Lower lobe of right lung (tissue), 2 donors: ENCODE measurements at regions not wholly inside any gene's neighbourhood (a gene's known extent, or its start where the extent isn't known, plus 50 kb on each side); places are given as distances from the start of the nearest gene placed in this dataset.
"Not testable (repeated sequence)": the region's sequence is repeated elsewhere in the genome, so short reads cannot be mapped to it uniquely, and the experiment has no call there.

ENCODE experiments used
- ATAC-seq, 2 donors: fragments of 200-7000 bp; cut with Tn5 transposase; one replicate each; pipeline ENCODE4 v1.9.1; 2020 to 2022; ENCODE audit warnings: mild to moderate bottlenecking in 2 of 2, moderate library complexity in 2 of 2
- DNase-seq: peaks from one replicate; pipeline ENCODE4 v3.0.0-alpha.2; 2020
- H3K27ac ChIP-seq: fragments of 200-600 bp; one replicate; pipeline ENCODE4 v1.8.0; 2022
- H3K27me3 ChIP-seq: fragments of 200-600 bp; one replicate; pipeline ENCODE4 v1.8.0; 2022; ENCODE audit warnings: low read depth
- H3K36me3 ChIP-seq: fragments of 200-600 bp; one replicate; pipeline ENCODE4 v1.8.0; 2022; ENCODE audit warnings: mild to moderate bottlenecking
- H3K4me1 ChIP-seq: fragments of 200-600 bp; one replicate; pipeline ENCODE4 v1.8.0; 2022
- H3K4me3 ChIP-seq: fragments of 200-600 bp; one replicate; pipeline ENCODE4 v1.8.0; 2022; ENCODE audit warnings: mild to moderate bottlenecking
- H3K9me3 ChIP-seq: fragments of 200-600 bp; one replicate; pipeline ENCODE4 v1.8.0; 2022
- intact Hi-C: fragments of 100-400 bp; cut with DNase I; formaldehyde crosslinking; loops from one replicate; pipeline ENCODE4 v1.11.0; 2022
- donor health status: DM: no; HTN: yes; CAD: no; lungs with severe emphysema.

GRCh38 chr15:21774760-21775159, 102.8 kb downstream of the POTEB start:
- H3K27me3 ChIP-seq, H3K9me3 ChIP-seq, ATAC-seq, H3K4me3 ChIP-seq, H3K27ac ChIP-seq, intact Hi-C loops, DNase-seq, H3K36me3 ChIP-seq, H3K4me1 ChIP-seq: not testable (repeated sequence)

- H3K36me3 ChIP-seq, H3K27me3 ChIP-seq, ATAC-seq, H3K27ac ChIP-seq, DNase-seq, H3K4me3 ChIP-seq, intact Hi-C loops, H3K9me3 ChIP-seq, H3K4me1 ChIP-seq: not testable (repeated sequence)
Measured at GRCh38 chr15:21766524-21766923, 111.0 kb downstream of the POTEB start.

DNA sequence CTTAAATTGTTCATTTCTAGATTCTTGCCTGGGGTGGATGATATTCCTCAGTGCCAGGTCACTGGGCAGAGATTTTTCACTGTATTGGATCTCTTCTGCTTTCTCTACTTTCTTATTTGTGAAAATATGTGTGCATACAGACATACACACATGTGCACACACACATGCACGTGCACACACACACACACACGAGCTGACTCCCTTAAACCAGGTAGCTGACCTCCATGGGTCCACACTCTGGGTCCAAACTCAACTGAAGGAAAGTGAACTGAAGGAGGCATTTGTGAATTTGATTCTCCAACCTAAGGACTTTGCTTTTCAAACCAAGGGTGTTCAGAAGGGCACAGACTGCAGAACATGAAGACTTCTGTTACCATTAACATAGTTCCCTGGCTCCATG, 113.8 kb downstream of the POTEB start:
- H3K4me3 ChIP-seq, DNase-seq, ATAC-seq, H3K9me3 ChIP-seq, H3K36me3 ChIP-seq, H3K27me3 ChIP-seq, H3K4me1 ChIP-seq, intact Hi-C loops, H3K27ac ChIP-seq: not testable (repeated sequence)

- DNase-seq, H3K4me3 ChIP-seq, H3K9me3 ChIP-seq, H3K4me1 ChIP-seq, intact Hi-C loops, H3K27me3 ChIP-seq, H3K36me3 ChIP-seq, H3K27ac ChIP-seq: not testable (repeated sequence)
- ATAC-seq: peak in 1 of 2 donors; percentile 66
Measured at GRCh38 chr15:21760250-21761023, 117.1 kb downstream of the POTEB start.

DNA sequence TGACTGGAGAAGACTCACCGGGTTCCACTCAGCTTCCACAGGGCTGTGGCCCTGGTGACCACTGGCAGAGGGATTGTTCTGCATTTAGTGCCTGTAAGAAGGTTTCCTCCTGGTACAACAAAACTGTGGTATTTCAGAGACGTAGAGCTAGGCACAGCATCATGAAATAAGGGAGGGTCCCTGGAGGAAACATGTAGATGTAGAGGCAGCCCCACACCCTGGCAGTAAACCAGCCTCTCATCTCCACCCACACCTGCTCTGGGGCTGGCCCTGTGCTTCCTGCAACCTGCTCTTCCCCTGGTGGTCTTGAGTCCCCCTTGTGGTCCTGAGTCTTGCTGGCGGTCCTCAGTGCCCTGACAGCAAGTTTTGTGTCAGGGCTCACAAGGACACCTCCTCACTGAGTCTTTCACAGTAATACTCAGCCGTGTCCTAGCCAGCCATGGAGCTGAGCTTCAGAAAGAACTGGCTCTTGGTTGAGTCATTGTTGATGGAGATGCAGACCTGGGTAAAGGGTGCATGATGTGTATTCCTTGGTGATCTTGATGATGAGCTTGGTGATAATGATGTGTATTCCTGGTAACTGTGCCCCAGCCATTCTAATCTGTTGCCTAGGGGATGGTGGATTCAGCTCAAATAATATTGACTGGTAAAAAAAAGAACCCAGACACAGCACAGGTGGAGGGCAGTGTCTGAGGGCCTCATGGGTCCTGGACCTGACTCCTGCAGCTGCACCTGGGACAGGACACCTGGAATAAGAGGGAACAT, 118.0 kb downstream of the POTEB start:
- H3K27ac ChIP-seq, H3K9me3 ChIP-seq, H3K36me3 ChIP-seq, DNase-seq, intact Hi-C loops, ATAC-seq, H3K4me3 ChIP-seq, H3K27me3 ChIP-seq, H3K4me1 ChIP-seq: not testable (repeated sequence)

DNA sequence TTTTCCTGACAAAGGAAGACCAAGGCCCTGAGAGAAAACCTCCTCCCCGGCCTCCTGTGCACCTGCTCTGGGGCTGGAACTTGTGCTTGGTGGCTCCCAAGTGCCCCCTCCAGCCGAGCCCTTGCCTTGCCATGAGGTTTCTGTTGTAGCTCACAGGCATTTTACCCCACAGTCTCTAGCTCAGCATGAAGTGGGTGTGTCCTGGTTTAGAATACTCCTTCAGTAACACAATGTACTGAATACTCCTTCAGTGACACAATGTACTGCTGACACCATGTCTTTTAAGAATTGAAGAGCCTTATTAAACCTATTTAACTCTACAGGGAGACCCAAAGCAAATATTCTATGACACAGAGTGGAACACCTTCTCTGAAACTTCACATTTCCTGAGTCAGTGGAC, 123.7 kb downstream of the POTEB start:
- H3K9me3 ChIP-seq, H3K36me3 ChIP-seq, intact Hi-C loops, H3K4me3 ChIP-seq, DNase-seq, H3K27me3 ChIP-seq, H3K4me1 ChIP-seq, H3K27ac ChIP-seq: not testable (repeated sequence)
- ATAC-seq: peak; percentile 74 to 75

DNA sequence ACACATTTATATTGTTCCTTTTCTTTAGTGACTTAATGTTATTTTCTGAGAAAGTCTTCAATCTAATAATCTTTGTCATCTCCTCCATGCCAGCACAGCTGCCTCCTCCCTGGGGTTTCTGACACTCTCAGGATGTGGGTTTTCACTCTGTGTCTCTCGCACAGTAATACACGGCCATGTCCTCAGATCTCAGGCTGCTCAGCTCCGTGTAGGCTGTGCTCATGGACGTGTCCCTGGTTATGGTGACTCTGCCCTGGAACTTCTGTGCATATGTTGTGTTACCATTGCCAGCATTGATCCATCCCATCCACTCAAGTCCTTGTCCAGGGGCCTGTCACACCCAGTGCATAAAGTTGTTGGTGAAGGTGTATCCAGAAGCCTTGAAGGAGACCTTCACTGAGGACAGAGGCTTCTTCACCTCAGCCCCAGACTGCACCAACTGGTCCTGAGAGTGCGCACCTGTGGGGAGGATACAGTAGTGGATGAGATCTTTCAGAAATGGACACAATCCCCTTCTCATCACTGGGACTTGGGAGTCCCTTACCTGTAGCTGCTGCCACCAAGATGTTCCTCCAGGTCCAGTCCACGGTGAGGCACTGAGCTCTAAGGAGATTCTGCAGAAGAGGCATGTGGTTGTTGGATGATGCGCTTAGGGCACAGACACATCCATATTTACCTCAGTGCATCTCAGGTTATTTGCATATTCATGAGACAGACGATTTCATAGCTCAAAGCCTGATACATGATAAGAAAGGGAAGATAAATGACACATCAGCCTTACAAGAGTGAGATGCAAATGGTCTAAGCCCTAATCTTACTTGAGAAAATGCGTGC, 125.2 kb downstream of the POTEB start:
- ATAC-seq, H3K36me3 ChIP-seq, H3K9me3 ChIP-seq, DNase-seq, H3K27me3 ChIP-seq, H3K27ac ChIP-seq, H3K4me1 ChIP-seq, intact Hi-C loops, H3K4me3 ChIP-seq: not testable (repeated sequence)

- H3K27ac ChIP-seq, H3K4me3 ChIP-seq, H3K9me3 ChIP-seq, DNase-seq, intact Hi-C loops, H3K36me3 ChIP-seq, H3K4me1 ChIP-seq, H3K27me3 ChIP-seq: not testable (repeated sequence)
- ATAC-seq: peak; percentile 40 to 69
Measured at GRCh38 chr15:21749173-21749572, 128.4 kb downstream of the POTEB start.

DNA sequence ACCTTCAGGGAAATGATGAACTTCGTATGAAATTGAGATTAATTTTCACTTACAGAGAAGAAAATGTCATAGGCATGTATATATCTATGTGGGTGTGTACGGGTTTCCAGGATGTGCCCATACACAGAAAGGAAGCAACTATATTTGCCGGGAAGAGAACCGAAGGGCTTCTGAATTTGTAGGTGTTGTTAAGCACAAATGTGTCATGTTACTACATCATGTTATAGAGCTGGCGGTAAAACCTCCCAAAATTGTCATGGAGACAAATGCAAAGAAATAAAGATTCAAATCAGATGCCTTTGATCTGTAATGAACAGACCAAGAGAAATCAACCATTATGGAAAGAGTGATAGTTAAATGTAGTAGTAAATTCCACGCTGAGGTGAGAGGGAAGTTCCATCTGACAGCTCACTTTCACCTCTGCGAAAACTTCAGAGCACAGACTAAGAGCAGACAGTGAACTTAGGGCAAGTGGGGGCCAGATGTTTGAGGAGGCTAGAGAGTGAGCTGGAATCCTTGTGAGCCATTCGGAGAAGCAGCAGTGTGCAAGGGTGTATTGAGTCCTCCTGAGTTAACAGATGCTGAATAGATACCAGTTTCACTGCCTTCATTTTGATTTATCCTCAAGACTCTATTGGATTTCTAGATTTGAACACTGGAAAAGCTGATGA, 133.2 kb downstream of the POTEB start:
- H3K4me3 ChIP-seq, H3K27ac ChIP-seq, DNase-seq, intact Hi-C loops, H3K36me3 ChIP-seq, H3K4me1 ChIP-seq, H3K27me3 ChIP-seq, H3K9me3 ChIP-seq, ATAC-seq: not testable (repeated sequence)

GRCh38 chr15:21742067-21742466, 135.5 kb downstream of the POTEB start:
- DNase-seq, H3K36me3 ChIP-seq, H3K4me1 ChIP-seq, H3K4me3 ChIP-seq, H3K27me3 ChIP-seq, ATAC-seq, H3K9me3 ChIP-seq, H3K27ac ChIP-seq, intact Hi-C loops: not testable (repeated sequence)

GRCh38 chr15:21738003-21738402, 139.5 kb downstream of the POTEB start:
- DNase-seq, H3K27me3 ChIP-seq, ATAC-seq, intact Hi-C loops, H3K36me3 ChIP-seq, H3K4me3 ChIP-seq, H3K27ac ChIP-seq, H3K4me1 ChIP-seq, H3K9me3 ChIP-seq: not testable (repeated sequence)

DNA sequence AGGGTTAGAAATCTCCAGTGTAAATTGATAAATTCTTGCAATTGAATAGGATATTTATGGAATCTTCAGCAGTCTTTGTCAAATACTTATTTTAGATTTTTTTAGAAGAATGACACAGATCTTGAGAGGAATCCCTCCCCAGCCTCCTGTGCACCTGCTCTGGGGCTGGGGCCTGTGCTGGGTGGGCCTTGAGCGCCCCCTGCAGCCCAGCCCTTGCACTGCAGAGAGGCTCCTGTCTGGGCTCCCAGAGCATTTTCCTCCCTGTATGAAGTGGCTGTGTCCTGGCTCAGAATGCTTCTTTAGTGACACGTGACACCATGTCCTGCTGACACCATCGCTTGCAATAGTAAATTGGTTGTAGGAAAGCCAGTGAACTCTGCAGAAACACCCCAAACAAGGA, 141.1 kb downstream of the POTEB start:
- H3K9me3 ChIP-seq, H3K4me1 ChIP-seq, H3K27ac ChIP-seq, intact Hi-C loops, H3K27me3 ChIP-seq, ATAC-seq, H3K4me3 ChIP-seq, DNase-seq, H3K36me3 ChIP-seq: not testable (repeated sequence)

- H3K4me3 ChIP-seq, H3K36me3 ChIP-seq, H3K9me3 ChIP-seq, intact Hi-C loops, H3K4me1 ChIP-seq, DNase-seq, H3K27ac ChIP-seq, H3K27me3 ChIP-seq: not testable (repeated sequence)
- ATAC-seq: peak in 1 of 2 donors; percentile 15
Measured at GRCh38 chr15:21735837-21736236, 141.7 kb downstream of the POTEB start.
